ENCODE measurements at regions not wholly inside any gene's neighbourhood (a gene's known extent, or its start where the extent isn't known, plus 50 kb on each side); places are given as distances from the start of the nearest gene placed in this dataset.

- Histone ChIP-seq H3K27me3 (ENCODE audit: control insufficient read depth, insufficient read depth, low read length) (no peaks in the 10 kb centered on the region), H3K9me3 (ENCODE audit: control insufficient read depth, insufficient read depth, low read length) (peaks cover 6% of the 10 kb centered on the region; the same call in 1 of the 2 replicates), H3K4me3 (ENCODE audit: low read depth, low read length) (no peak overlapping the region), H3K27ac (ENCODE audit: low read depth, low read length) (no peak overlapping the region)
- ChIA-PET CTCF (no interaction called here), POLR2A (no interaction called here)
- TF ChIP-seq CTCF (IDR thresholded peaks at IDR 0.05; ENCODE audit: low read depth, low read length), result no peak
- no peak for DNase-seq (ENCODE audit: low read depth, low spot score)
Measured at GRCh38 chr13:53513226-53513625, 484.6 kb downstream of the OLFM4 start.

GRCh38 chr13:53520132-53520531 is 491.5 kb downstream of the OLFM4 start:
- POLR2A ChIA-PET, result no interaction called here
- Histone ChIP-seq H3K9me3 (ENCODE audit: control insufficient read depth, insufficient read depth, low read length) (peaks cover 8% of the 10 kb centered on the region; the same call in 1 of the 2 replicates), H3K27ac (ENCODE audit: low read depth, low read length) (no peak overlapping the region), H3K4me3 (ENCODE audit: low read depth, low read length) (no peak overlapping the region), H3K27me3 (ENCODE audit: control insufficient read depth, insufficient read depth, low read length) (no peaks in the 10 kb centered on the region)
- no peak for TF ChIP-seq CTCF (IDR thresholded peaks at IDR 0.05; ENCODE audit: low read depth, low read length)
- CTCF ChIA-PET, result no interaction called here
- DNase-seq (ENCODE audit: low read depth, low spot score), result no peak

- TF ChIP-seq CTCF (IDR thresholded peaks at IDR 0.05; ENCODE audit: low read depth, low read length), result no peak
- ChIA-PET POLR2A (no interaction called here), CTCF (no interaction called here)
- Histone ChIP-seq H3K27ac (ENCODE audit: low read depth, low read length) (no peak overlapping the region), H3K9me3 (ENCODE audit: control insufficient read depth, insufficient read depth, low read length) (peaks cover 5% of the 10 kb centered on the region; the same call in 1 of the 2 replicates), H3K27me3 (ENCODE audit: control insufficient read depth, insufficient read depth, low read length) (no peaks in the 10 kb centered on the region), H3K4me3 (ENCODE audit: low read depth, low read length) (no peak overlapping the region)
- no peak for DNase-seq (ENCODE audit: low read depth, low spot score)
Measured at GRCh38 chr13:53522034-53522433, 493.4 kb downstream of the OLFM4 start.

GRCh38 chr13:53537586-53537985 is 509.0 kb downstream of the OLFM4 start:
- no peak for DNase-seq (ENCODE audit: low read depth, low spot score)
- ChIA-PET POLR2A (no interaction called here), CTCF (no interaction called here)
- H3K27ac ChIP-seq (ENCODE audit: low read depth, low read length), result no peak overlapping the region
- H3K9me3 ChIP-seq (ENCODE audit: control insufficient read depth, insufficient read depth, low read length), result peaks cover 4% of the 10 kb centered on the region; the same call in 1 of the 2 replicates
- H3K4me3 ChIP-seq (ENCODE audit: low read depth, low read length), result no peak overlapping the region
- no peak for TF ChIP-seq CTCF (IDR thresholded peaks at IDR 0.05; ENCODE audit: low read depth, low read length)
- no peaks in the 10 kb centered on the region for H3K27me3 ChIP-seq (ENCODE audit: control insufficient read depth, insufficient read depth, low read length)

GRCh38 chr13:53545340-53545941 is 516.8 kb downstream of the OLFM4 start:
- Histone ChIP-seq H3K4me3 (ENCODE audit: low read depth, low read length) (no peak overlapping the region), H3K27me3 (ENCODE audit: control insufficient read depth, insufficient read depth, low read length) (no peaks in the 10 kb centered on the region), H3K9me3 (ENCODE audit: control insufficient read depth, insufficient read depth, low read length) (peaks cover 12% of the 10 kb centered on the region), H3K27ac (ENCODE audit: low read depth, low read length) (no peak overlapping the region)
- no peak for DNase-seq (ENCODE audit: low read depth, low spot score)
- no peak for TF ChIP-seq CTCF (IDR thresholded peaks at IDR 0.05; ENCODE audit: low read depth, low read length)
- CTCF ChIA-PET, result no interaction called here
- POLR2A ChIA-PET, result no interaction called here

Measured in AG04450 (cell line).